ENCODE measurements at regions not wholly inside any gene's neighbourhood (a gene's known extent, or its start where the extent isn't known, plus 50 kb on each side); places are given as distances from the start of the nearest gene placed in this dataset.

GRCh38 chr10:35916791-35917190, 274.7 kb upstream of the FZD8 start:
- TF ChIP-seq CTCF (conservative IDR thresholded peaks at IDR 0.05) (no peak), EZH2 (IDR thresholded peaks at IDR 0.05; ENCODE audit: low read depth) (no peak)
